NCI-H748 (cell line): ENCODE measurements at regions not wholly inside any gene's neighbourhood (a gene's known extent, or its start where the extent isn't known, plus 50 kb on each side); places are given as distances from the start of the nearest gene placed in this dataset.

ENCODE experiments used
- DNase-seq: peaks from one replicate; lab custom pipeline; 2025; ENCODE audit not compliant: unreplicated experiment; lab: John Stamatoyannopoulos, UW

DNA sequence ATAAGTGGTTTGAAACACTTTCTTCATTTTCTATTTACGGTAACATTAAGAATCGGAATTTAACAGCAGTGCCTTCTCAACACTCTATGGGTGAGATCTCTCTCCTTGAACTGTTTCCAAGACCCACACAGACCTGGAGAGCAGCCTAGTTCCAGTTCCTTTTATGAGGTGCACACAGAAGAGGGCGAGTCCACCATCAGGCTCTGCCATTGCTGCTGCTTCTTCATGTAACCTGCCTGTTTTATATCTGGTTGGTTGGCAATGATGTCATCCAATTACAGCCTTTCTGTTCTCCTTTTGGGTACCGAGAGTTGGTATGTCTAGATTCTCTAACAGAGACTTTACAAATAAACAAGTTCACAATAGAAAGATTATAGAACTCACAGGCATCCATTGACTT is 225.7 kb downstream of the UTP18 start:
- DNase-seq: no peak

DNA sequence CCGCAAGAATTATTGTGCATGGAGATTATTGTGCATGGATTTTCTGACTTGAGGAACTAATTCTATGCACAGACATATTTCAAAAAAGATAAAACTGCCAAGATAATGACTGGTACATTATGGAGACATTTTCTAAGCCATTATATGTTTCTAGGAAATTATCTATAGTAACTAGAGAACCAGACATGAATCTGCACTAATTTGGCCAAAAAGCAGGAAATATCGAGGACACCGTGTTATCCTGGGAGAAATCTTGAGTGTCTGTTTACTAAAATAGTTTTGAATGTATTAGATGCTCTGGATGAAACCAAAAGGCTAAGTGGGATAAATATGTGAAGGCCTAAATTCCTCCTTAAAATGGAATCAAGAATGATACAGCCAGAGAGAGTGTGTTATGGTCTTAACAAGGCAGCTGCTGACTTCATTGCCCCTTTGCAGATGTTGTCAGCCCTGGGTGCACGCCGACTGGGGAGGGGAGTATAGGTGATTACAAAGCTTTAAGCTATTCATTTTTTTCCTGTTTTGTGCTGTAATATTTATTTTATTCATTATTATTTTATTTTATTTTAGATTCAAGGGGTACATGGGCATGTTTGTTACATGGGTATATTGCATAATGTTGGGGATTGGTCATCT is 226.7 kb downstream of the UTP18 start:
- DNase-seq: no peak

DNA sequence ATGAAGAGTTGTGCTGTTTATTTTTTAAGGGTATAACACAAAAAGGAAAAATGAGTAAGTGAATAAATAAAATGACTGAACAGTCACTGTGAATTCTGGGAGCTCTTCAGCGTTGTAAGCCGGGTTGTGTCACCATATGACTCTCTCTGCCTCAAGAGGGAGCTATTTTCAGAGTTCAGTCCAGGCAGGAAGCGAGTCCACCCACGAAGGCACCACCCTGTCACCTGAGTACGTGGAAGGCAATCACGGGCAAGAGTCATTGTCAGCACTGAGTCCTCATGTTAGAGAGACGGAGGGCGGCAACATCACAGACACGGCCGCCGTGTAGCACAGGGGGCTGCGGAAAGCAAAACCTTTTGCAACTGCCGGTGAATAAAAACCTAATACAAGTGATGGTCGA is 227.6 kb downstream of the UTP18 start:
- DNase-seq: peak; percentile 46

DNA sequence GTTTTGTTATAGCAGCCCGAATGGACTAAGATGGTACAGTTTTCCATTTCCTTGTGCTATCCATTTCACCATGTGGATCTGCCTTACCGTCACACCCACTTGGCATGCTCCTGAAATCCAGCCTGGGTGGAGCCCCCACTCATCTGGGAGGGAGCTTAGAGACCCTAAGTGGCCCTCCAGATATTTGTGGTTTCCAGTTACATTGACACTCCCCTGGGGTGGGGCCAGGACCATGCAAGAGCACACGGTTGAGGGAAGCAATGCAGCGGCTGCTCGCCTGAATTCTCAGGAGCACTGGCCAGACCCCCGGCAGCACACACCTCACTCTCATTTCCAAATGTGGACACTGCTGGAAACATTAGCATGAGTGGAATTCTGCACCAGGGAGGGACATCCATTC is 231.1 kb downstream of the UTP18 start:
- peak; percentile 55 for DNase-seq

DNA sequence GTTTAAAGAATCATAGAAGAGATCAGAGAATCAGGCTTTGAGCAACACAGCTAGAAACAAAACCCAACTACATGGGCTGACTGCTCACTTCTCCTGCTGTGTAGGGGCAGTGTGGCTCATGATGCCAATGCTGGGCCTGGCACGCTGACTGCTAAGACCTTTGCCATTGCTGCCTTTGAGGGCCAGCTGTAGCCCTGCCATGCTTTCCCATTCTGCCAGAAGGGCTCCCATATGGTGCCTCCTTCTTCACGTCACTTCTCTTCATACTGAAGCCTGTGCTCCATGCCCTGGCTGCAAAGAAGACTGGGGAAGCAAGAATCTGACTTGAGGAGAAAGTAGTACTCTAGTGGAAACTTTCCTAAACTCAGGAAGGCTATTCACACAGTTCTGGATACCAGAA is 232.9 kb downstream of the UTP18 start:
- no peak for DNase-seq

DNA sequence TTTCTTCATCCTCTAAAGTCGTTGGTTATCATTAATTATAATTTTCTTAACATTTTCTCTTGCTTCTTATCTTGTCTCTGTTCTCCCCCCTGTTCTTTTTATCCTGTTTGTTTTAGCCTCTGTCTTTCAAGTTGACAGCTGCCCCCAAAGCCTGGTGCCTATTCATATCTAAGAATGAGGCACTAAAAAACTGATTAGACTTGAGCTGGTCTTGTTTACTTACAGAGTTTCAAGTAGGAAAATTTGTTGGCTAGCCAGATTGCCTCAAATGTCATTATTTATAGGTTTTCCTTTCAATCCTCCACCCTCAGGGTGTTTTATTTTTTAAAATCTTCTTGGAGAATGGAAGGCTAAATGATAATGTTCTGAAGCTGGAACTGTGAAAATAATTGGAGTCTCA is 236.0 kb downstream of the UTP18 start:
- peak; percentile 14 for DNase-seq

DNA sequence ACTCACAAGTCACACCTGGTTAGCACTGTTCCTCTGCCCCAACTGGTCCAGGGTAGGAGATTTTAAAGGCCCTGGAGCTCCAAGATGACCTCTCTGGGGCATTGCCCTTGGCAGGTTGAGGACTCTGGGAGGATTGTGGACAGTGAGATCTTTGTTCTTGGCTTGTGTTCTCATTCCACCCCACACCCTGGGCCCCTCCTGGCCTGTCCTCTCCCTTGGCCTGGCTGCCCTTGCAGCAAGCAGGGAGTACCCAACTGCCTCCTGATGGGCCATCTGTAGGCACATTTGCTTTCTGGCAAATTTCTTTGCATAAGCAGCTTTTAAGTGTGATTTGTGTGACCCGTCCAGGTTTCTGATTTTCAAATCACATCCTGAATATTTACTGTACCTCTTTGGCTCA is 239.6 kb downstream of the UTP18 start:
- no peak for DNase-seq

DNA sequence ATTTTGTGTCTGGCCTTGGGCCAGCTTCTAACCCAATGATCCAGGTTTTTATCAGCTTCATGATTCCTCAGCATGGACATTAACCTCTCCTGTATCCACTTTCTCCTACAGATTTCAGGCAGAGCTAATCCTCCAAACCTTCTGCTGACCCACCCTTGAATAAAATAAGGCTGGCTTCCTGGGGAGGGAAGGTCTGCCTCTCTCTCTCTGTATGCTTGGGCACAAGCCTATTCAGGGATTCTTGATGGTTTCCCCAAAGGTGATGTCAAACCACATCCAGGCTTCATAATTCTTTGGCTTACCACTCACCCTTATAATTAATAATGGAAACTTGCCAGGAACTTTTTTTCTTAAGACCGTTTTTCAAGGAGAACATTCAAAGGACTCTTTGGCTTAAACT is 240.1 kb downstream of the UTP18 start:
- no peak for DNase-seq

DNA sequence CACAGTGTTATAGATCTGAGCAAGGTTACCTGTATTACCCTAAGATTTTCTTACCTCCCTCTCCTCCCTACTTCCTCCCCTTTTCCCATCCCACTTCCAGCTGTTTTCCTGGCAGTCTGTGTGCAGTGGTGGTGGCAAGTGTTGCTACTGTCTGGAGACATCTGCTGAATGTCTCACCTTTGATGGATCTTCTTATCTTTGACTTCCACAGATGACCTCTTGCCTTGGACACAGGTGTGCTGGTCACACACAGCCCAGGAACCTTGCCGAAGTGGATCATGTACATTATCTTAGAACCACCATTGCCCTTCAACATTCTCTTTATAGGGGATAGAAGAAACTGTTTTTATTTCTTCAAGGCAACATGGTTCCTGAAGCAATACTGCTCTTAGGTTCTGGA is 245.1 kb downstream of the UTP18 start:
- no peak for DNase-seq

DNA sequence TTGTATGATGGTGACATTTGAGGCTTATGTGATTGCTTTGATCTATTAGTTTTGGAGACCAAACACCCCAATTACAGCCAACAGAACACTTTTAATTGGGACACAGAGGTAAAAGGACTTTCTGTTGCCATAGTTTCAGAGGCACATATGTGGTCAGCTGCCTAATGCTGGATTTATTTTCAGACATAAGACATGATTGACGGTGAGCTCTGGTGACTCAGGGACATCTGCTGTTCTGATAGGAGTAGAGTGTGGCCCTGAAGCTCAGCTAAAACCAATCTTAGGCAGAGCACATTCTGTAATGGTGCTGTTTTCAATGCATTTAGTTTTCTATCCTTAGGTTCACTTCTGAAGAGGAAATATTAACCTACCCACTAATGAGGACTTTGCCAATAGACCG is 247.1 kb downstream of the UTP18 start:
- no peak for DNase-seq

DNA sequence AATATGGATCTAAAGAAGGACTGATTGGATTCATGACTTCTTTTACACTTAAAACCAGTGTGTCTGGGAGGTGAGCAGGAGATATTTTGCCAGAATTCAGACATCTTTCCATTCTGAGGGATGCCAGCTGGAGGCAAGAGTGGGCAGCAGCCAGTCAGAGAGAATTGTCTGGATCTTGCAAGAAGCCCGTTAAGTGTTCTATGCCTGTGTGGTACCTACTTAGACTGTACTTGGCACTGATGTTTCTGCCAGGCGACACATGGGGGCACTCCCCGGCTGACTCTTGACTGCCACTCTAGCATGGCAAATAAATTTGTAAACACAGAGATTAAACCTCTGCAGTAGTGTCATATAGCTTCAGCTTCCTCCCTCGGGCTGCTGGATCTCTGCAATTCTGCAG is 247.7 kb downstream of the UTP18 start:
- peak; percentile 6 for DNase-seq

DNA sequence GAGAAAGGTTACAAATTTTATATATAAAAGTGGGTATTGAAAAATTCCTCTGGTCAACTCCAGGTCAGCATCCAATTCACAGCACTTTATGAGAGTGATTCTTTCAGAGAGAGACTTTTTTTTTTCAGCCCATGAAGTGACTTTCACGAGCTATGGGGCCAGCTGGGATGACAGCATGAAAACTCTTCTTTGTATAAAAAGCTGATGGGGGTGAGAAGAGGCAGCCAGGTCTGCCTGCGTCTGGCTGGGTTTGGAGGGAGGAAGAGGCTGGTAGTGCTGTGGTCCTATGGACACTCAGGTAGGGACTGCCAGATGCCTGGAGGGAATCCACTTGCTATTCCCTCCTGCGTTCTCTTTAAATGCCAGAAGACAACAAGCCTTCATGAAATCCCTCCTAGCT is 250.6 kb downstream of the UTP18 start:
- DNase-seq: no peak

DNA sequence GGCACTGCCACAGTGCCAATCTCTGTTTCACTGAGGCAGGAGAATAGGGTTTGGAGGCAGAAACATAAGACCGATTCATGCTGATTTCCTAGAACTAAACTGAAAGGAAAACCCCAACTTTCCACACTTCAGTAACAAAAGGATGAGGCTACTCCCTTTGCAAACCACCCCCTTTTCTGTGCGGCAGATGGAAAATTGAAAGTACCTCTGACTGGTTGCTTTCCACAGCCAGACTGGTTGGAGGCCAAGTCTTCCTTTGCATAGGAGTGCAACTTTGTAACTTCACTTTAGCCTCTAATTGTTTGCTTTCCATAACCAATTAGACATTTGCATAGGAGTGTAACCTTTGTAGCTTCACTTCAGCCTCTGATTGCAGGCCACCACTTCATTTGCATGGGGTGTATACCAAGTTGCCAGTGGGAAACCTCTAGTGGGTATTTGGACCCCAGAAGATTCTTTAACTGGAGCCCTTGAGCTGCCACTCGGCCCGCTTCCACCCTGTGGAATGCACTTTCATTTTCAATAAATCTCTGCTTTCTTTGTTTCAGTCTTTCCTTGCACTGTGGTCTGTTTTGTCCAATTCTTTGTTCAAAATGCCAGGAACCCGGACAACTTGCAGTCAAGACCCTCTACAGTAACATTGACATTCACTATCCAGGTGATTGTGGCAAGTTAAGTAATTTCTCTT is 252.0 kb downstream of the UTP18 start:
- no peak for DNase-seq

DNA sequence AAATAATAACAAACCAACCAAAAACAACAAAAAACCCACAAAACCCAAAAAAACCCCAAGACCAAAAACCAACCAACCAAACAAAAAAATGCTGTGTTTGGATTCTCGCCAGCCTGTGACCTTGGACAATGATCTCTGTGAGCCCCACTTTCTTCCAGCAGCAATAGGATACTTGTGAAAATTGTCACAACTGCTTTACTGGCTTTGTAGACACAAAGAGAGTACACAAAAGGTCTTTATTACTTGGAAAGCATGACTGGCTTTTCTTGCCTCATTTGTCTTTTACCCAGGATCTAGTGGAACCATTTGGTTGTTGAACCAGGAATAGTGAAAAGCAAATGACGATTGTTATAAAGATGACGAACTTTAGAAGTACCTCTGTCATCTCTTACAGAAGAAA is 256.6 kb downstream of the UTP18 start:
- DNase-seq: no peak

DNA sequence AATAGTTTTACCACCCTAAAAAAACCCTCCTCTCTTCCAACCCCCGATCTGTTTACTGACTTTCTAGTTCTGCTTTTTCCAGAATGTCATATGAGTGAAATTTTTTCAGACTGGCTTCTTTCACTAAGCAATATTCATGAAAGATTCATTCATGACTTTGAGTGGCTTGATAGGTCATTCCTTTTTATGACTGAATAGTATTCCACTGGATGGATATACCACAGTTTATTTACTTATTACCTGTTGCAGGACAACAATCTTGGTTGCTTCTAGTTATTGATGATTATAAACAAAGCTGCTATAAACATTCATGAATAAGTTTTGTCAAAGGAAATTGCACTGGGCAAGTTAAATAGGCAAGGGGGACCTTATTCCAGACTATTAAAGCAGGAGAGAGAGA is 264.2 kb downstream of the UTP18 start:
- no peak for DNase-seq

DNA sequence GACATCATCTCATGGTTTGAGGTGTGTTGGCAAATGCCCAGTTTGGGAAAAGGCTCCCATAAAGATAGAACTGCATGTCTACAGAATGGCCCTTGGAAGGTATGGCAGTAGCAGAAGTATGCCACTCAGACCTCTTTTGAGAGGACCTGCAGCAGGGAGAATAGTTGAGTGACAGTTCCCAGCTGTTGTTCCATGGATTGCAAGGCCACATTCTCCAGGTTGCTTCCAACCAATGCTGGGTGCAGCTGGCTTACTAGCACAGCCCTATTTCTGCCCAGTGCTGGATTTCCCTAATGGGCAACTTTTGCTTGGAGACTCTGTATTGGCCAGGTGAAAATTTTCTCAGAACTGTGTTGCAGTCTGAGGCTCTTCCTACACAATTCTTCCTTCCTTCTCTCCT is 266.2 kb downstream of the UTP18 start:
- no peak for DNase-seq

DNA sequence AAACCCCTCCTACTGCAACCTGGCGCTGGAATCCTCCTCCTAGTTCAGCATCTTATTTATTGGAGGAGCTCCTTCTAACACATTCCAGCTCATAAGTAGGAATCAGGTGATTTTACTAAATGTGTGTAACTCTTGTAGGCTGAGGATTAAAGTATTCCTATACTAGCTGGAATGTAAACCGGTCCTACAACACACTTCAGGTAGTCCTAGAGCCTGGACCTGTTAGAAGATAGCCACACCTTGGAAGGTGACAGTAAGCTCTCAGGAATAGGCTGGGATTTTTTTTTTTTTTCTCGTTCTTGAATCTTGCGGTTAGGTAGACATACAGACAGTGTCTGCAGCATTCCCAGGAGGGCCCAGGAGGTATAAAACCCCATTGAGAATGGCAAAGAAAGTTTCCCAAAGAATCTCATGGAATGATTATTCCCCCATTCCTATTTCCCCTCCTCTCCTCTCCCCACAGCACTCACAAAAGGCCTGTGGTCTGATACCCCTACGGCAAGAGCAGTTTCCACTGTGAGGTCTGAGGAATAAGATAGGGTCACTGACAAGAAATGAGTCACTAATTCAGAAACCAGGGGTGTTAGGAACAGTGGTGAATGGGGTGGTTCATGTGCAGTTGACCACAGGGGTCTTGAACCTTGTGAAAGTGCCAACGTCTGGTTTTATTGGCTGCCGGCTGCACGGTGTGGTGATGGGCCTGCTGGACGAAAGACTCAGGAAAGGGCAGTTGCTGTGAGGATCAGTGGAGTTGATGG is 267.1 kb downstream of the UTP18 start:
- DNase-seq: no peak

DNA sequence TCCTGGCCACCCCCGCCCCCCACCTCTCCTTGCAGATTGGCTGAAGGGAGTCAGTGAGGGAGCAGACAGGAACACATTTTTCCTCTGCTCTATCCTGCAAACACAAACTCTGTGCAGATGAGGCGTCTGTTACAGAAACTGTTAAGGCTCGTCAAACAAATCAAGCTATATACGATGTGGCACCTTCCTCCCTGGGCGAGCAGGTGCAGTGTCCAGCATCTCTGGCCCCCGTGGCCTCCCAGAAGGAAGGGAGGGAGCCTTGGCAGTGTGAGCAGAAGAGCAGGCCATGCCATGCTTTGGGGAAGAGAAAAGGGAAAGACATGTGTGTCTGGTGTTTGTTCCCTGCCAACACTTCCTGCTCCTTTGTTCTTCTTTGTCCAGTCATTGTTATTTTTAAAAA is 267.8 kb downstream of the UTP18 start:
- DNase-seq: no peak

DNA sequence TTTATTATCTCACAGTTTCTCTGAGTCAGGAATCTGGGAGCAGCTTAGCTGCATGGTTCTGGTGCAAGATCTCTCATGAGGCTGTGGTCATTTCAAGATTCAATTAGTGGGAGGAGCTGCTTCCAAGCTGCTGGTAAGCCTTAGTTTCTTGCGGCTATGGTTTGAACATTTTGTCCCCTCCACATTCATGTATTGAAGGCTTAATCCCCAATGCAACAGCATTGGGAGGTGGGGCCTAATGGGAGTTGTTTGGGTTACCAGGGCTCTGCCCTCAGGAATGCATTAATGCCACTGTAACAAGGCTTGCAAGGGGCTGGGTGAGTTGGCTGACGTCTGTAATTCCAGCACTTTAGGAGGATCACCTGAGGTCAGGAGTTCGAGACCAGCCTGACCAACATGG is 272.9 kb downstream of the UTP18 start:
- no peak for DNase-seq

DNA sequence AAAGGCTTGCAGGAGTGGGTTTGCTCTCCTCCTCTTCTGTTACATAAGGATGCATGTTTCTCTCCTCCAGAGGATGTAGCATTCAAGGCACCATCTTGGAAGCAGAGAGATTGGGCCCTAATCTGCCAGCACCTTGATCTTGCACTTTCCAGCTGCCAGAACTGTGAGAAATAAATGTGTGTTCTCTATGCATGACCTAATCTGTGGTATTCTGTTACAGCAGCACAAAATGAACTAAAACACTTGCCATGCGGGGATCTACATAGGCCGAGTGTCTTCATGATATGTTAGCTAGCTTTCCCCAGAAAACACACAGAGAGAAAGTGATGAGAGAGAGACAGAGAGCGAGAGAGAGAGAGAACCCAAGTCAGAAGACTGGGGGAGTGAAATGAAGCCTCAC is 273.5 kb downstream of the UTP18 start:
- DNase-seq: no peak

DNA sequence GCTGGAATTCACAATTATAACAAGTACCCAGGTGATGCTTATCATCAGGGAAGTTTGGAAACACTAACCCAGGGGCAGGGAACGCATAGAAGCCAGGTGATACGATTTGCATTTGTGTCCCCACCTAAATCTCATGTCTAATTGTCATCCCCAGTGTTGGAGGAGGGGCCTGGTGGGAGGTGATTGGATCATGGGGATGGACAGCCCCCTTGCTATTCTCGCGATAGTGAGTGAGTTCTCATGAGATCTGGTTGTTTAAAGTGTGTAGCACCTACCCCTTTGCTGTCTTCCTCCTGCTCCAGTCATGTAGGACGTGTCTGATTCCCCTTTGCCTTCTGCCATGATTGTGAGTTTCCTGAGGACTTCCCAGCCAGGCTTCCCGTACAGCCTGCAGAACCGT is 276.3 kb downstream of the UTP18 start:
- DNase-seq: no peak

DNA sequence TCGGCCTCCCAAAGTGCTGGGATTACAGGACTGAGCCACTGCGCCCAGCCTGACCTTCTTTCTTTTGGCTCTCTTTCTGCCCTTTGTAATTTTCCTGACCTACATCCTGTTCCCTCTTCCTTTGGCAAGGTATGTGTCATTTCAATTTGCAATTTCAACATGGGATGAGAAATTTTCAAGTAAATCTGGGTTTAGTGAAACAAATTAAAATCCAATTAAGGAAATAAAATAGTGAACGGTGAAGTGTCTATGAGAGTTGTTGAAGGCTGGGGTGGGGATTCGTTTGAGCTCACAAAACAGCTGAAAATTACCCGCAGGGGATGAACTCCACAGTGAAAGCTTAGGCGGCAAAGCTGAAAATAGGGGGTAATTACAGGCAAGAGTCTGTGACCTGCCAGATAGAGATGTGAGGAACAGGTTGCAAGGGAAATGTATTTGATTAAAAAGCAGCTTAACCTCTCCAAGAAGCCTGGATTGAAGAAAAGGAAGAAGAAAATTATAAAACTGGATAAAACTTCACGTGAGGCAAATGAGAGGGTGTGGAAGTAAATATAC is 277.7 kb downstream of the UTP18 start:
- DNase-seq: no peak
